NCI-H526 (cell line): ENCODE measurements at regions not wholly inside any gene's neighbourhood (a gene's known extent, or its start where the extent isn't known, plus 50 kb on each side); places are given as distances from the start of the nearest gene placed in this dataset.
"Not testable (repeated sequence)": the region's sequence is repeated elsewhere in the genome, so short reads cannot be mapped to it uniquely, and the experiment has no call there.

ENCODE experiments used
- DNase-seq, 2 experiments: peaks; one replicate each; lab custom pipeline; 2025; lab: John Stamatoyannopoulos, UW

DNA sequence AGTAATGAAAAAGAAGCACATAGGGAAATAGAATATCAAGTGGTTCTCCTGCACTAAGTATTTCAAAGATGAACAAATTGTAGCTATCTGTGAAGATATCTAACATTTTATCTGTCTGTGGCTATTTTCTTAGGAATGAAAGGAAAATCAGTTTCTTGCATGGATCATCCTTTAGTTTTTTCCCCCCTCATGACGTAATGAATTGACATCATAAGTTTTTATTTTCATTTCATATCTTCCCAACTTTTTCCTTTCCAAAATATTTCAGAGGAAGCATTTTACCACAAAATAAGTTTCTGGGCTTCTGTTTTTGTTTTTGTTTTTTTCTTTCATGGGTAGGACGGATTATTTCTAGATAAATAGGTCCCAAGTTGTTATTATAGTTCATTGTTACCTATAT lies 996.6 kb downstream of the TMEM121 start:
- DNase-seq = no peak

DNA sequence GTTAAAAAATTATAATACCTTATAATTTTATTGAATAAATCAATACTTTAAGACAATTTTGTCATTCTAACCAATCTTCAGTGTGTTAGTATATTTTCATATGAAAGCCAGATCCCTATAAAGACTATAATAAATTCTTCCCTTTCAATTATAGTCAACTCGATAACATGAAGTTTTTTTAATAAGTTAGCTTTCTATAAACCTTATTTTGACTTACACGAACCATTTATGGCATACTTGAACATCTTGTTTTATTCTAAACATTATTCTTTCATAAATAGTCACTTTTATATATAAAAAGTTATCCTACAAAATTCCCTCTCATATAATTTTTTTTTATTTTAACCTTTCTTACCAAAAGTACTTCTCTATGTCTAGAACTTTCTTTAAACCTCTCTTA lies 1002.3 kb downstream of the TMEM121 start:
- DNase-seq = no peak

DNA sequence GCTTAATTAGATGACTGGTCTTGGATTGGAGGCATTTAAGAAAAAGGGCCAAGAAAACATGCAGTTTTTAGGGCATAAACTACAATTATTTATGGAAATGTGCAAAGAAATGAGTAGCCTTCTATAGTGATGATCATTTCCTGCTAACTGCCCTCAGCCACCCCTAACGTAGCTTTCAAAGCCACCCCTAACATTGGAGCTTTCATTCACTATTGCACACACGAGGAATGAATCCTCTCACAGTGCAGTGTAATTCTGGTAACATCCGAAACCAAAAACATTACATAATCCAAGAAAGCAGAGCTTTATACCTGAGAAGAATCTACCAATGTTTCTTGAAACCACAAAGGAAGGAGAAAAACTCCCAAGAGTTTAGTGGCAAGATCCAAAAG lies 1003.6 kb downstream of the TMEM121 start:
- DNase-seq = no peak

DNA sequence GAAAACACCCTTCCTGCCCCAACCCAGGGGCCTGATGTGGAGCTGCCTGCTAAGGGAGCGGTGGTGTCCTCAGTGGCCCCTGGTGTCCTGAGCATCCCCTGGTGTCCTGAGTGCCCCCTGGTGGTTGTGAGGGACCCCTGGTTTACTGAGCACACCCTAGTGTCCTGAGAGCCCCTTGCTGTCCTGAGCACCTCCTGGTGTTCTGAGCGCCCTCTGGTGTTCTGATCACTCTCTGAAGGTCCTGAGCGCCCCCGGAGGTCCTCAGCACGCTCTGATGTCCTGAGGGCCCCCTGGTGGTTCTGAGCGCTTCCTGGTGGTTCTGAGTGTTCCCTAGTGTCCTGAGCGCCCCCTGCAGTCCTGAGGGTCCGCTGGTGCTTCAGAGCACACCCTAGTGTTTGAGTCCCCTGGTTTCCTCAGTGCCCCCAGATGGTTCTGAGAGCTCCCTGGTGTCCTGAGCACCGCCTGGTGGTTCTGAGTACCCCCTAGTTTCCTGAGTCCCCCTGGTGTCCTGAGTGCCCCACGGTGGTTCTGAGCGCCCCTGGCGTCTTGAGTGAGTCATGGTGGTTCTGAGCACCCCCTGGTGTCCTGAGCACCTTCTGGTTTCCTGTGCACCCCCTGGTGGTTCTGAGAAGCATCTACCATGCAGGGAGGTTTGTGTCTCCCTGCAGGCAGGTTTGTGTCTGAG lies 1004.2 kb downstream of the TMEM121 start:
- DNase-seq = peak; percentile 30 to 31

DNA sequence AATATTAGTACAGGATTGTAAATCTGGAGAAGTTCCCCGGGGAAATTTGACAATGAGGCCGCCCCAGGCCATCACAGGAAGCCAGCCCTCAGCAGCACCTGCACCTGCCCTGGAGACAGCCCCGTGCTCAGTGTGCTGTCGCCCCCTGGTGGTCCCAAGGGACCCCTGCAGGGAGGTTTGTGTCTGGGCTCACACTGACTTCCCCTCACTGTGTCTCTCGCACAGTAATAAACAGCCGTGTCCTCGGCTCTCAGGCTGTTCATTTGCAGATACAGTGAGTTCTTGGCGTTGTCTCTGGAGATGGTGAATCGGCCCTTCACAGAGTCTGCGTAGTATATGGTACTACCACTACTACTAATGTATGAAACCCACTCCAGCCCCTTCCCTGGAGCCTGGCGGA lies 1011.2 kb downstream of the TMEM121 start:
- peak in 1 of 2 experiments; percentile 70 for DNase-seq

DNA sequence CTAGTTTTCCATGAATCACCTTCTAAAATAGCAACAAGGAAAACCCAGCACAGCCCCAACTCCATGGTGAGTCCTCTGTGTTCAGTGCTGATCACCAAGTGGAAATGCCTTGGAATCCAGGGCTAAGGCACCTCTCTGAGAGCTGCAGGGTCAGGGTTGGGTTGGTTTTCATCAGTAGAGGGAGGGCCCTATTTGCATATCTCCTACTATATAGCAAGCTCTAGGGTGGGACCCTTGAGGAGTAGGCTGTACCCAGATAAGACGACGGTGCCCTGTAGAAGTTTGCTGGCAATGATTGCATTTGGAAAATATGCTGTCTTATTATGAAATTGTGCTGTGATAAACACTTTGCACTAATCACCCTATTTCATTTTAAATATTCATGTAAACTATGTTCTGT lies 1011.8 kb downstream of the TMEM121 start:
- DNase-seq = peak in 1 of 2 experiments; percentile 57

DNA sequence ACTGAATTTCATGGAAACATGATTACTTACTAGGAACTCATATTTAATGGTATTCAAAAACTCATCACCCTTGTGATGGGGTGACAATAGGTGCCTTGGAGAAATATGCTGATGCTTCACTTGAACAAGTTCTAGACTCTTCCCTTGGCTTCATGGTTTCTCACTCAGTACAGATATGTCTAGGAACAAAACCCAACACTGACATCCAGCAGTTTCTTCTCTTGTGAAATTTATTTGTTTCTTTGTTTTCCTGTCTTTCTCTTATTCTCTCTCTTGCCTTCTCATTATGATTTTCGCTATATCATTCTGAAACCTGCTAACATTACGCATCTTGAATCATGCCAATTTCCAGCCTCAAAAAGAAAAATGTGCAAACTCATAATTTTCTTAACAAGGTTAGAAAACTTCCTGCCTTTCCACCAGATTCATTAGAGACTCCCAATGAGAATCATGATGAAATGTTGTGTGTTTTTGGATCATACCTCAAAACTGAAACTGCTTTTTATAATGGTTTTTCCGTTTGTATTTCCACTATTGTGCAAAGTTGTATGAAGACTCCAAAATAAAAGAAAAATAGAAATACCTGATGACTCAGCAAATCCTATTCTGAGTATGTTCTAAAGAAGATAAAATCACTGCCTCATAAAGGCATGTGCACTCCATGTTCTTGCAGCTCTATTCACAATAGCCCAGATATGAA lies 1021.5 kb downstream of the TMEM121 start:
- no peak for DNase-seq

DNA sequence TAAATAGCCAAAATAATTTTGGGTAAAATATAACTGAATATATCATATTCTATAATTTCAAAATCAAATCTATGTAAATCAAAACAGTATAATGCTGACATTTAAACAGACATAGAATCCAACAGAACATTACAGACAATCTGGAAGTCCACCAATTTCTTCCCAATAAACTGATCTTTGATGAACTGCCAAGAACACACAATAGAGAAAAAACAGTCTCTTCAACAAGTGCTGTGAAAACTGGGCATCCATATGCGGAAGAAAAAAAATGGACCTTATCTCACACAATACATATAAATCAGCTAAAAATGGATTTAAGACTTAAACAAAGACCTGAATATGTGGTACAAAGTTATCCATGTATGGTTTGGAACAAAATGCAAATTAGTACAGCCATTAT lies 1022.7 kb downstream of the TMEM121 start:
- DNase-seq = no peak

DNA sequence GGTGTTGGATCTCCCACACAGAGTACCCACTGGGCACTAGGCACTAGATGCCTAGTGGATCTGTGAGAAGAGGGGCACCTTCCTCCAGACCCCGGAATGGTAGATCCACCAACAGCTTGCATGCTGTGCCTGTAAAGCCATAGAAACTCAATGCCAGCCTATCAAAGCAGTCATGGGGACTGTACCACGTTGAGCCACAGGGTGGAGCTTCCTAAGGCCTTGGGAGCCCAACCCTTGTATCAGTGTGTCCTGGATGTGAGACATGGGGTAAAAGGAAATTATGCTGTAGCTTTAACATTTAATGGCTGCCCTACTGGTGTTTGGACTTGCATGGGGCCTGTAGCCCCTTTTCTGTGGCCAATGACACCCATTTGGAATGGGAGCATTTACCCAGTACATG lies 1024.9 kb downstream of the TMEM121 start:
- peak in 1 of 2 experiments; percentile 57 for DNase-seq

DNA sequence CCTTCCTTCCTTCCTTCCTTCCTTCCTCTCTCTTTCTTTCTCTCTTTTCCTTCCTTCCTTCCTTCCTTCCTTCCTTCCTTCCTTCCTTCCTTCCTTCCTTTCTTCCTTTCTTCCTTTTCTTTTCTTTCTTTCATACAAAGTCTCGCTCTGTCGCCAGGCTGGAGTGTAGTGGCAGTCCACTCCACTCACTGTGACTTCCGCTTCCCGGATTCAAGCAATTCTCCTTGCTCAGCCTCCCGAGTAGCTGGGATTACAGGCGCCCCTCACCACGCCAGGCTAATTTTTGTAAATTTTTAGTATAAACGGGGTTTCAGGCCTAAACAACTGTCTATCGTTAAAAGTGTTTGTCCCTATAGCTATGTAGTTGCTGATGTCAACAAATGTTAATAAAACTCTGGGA lies 1029.8 kb downstream of the TMEM121 start:
- not testable (repeated sequence) for DNase-seq

DNA sequence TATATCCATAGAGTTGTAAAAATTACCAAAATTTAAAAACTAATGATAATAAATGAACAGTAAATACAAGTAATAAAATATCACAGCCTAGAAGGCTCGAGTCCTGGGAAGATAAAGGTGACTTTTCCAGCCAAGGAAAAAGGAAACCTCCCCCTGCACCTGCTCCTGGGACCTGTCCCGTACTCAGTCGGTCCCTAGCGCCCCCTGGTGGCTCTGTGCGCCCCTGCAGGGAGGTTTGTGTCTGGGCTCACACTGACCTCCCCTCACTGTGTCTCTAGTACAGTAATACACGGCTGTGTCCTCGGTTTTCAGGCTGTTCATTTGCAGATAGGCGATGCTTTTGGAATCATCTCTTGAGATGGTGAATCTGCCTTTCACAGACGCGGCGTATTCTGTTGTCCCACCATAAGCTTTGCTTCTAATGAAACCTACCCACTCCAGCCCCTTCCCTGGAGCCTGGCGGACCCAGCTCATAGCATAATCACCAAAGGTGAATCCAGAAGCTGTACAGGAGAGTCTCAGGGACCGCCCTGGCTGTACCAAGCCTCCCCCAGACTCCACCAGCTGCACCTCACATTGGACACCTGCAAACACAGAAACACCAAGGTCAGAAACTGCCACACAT lies 1030.4 kb downstream of the TMEM121 start:
- peak; percentile 80 to 93 for DNase-seq

DNA sequence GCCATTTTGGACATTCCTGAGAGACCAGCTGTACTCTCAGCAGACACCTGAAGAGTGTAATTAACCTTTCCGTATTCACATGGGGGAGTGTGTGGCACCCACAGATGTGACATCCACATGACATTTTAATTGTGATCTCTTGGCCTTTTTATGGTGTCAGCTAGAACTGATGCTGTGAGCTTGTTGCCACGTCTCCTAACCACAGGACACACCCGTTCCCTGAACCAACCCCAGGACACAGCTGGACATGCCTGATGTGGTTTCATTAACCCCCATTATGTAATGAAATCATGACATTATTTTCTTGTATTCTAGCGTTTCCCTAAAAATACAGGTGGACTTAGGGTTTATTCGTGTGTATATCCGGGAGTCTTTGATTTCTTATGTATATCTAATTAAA lies 1036.1 kb downstream of the TMEM121 start:
- DNase-seq = no peak

DNA sequence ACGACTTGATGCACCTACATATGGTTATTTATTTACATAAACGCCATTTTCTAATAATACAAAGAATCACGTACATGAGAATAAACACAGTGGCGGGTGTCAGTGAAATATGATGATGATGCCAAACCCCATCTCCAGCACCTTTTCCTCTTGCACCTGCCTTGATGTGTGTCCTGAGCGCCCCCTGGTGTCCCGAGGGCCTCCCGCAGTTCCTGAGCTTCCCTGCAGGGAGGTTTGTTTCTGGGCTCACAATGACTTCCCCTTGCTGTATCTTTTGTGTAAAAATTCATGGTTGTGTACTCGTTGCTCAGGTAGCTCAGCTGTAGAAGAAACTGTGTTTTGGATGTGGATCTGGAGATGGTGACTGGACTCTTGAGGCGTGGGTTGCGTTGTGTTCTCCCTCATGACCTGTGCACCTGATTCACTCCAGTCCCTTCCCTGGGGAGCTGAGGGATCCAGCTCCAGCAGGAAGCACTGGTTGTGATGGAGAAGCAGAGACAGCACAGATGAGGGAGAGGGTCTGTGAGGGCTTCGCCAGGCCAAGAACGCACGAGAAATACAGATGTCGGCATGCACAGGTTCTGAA lies 1037.8 kb downstream of the TMEM121 start:
- peak; percentile 51 to 82 for DNase-seq

DNA sequence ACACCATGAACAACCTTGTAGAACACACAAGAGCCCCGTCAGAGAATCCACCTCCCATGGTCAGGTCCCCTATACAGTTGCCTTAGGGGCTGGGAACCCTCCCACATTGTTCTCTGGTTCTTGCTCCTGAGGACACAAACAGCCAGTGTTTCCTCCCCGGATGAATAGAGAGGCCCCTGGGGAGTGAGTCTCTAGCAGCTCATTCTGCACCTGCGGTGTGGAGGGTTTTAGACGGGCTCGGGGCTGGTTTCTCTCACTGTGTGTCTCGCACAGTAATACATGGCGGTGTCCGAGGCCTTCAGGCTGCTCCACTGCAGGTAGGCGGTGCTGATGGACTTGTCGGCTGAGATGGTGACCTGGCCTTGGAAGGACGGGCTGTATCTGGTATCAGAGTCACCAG lies 1052.1 kb downstream of the TMEM121 start:
- peak in 1 of 2 experiments; percentile 56 for DNase-seq

DNA sequence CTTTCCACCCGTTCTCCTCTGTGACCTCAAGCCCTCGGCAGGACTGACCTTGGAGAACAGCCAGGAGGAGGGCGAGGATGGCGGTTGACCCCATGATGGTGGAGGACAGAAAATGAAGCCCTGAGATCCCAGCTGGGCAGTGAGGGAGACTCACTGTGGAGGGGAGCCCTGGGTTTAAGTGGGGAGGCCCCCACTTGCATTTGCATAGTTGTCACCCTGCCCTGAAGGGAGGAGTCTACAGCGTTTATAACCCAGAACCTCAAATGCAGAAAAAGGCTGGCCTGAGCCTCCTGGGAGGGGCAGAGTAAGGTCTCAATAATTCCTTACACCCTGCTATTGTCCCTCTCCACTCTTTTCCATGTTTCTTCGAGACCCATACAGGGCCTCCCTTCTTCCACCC lies 1052.7 kb downstream of the TMEM121 start:
- no peak for DNase-seq

DNA sequence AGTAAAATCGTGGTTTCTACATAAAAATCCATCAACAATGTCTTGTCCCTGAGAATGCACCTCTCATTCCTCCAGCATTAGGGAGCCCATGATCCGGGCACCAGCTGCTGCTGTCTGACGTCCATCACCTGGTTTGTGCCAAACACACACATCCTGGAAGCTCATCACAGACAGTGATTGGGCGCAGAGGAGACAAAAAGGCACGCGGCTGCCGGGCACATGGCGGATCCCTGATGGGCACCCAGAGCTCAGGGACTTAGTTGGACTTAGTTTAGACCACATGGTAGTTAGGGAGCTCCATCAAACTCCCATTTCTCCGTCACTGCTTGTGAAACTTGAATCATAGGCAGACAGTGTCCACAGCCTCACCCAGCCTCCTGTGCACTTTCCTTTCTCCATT lies 1059.3 kb downstream of the TMEM121 start:
- no peak for DNase-seq

DNA sequence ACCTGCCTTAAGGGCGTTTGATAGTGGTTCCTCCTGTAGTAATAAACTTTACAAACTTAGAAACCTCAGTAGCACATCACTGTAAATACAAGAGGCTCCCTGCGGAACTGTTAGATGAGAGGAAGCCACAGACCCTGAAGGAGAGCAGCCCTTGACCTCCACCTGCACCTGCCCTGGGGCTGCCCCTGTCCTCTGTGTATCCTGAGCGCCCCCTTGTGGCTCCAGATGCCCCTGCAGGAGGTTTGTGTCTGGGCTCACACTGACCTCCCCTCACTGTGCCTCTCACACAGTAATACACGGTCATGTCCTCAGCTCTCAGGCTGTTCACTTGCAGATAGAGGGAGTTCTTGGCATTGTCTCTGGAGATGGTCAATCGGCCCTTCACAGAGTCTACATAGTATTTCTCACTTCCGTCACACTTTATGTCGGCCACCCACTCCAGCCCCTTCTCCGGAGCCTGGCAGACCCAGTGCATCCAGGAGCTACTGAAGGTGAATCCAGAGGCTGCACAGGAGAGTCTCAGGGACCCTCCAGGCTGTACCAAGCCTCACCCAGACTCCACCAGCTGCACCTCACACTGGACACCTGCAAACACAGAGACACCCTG lies 1059.8 kb downstream of the TMEM121 start:
- peak in 1 of 2 experiments; percentile 82 for DNase-seq

DNA sequence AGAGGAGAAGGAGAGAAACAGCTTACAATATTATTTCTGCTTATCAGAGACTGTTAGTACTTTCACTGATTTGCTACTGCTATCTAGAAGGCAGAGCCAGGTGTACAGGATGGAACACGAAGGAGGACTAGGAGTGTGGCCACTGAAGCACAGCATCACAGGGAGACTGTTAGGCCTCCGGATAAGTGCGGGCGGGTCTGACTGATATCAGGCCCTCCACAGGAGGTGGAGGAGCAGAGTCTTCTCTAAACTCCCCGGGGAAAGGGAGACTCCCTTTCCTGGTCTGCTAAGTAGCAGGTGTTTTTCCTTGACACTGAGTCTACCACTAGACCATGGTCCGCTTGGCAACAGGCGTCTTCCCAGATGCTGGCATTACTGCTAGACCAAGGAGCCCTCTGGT lies 1065.2 kb downstream of the TMEM121 start:
- DNase-seq = not testable (repeated sequence)

DNA sequence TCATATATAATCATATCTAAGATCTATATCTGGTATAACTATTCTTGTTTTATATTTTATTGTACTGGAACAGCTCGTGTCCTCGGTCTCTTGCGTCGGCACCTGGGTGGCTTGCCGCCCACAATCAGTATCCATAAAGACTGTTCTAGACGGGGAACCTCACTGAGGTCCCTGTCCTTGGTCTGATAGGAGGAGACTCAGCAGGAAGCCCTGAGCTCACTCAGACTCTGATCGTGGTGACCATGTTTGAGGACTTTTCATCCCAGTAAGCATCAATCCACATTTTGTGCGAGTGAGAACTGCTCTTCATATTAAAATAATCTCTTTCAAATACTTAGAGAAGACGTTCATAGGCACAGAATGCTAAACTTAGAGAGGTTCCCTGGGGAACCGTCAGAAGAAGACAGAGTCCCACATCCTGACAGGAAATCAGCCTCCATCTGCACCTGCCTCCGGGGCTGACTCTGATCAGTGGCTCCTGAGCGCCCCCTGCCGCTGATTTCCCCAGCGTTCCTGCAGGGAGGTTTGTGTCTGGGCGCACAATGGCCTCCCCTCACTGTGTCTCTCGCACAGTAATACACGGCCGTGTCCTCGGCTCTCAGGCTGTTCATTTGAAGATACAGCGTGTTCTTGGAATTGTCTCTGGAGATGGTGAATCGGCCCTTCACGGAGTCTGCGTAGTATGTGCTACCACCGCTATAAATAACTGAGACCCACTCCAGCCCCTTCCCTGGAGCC lies 1065.9 kb downstream of the TMEM121 start:
- DNase-seq = peak in 1 of 2 experiments; percentile 43

DNA sequence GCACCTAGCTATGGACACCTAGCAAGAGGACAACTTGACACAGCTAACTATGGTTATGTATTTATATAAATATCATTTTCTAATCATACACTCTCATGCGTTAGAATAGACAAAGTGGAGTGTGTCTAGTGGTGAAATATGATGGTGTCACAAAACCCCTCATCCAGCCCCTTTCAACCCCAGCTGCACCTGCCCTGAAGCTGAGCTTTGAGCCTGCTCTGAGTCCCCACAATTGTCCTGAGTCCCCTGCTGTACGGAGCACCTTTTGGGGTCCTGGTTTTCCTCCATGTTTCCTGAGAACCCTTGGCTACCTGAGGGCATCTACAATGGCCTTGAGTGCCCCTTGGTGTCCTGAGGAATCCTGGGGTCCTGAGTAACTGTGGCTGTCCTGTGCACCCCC lies 1072.8 kb downstream of the TMEM121 start:
- no peak for DNase-seq

DNA sequence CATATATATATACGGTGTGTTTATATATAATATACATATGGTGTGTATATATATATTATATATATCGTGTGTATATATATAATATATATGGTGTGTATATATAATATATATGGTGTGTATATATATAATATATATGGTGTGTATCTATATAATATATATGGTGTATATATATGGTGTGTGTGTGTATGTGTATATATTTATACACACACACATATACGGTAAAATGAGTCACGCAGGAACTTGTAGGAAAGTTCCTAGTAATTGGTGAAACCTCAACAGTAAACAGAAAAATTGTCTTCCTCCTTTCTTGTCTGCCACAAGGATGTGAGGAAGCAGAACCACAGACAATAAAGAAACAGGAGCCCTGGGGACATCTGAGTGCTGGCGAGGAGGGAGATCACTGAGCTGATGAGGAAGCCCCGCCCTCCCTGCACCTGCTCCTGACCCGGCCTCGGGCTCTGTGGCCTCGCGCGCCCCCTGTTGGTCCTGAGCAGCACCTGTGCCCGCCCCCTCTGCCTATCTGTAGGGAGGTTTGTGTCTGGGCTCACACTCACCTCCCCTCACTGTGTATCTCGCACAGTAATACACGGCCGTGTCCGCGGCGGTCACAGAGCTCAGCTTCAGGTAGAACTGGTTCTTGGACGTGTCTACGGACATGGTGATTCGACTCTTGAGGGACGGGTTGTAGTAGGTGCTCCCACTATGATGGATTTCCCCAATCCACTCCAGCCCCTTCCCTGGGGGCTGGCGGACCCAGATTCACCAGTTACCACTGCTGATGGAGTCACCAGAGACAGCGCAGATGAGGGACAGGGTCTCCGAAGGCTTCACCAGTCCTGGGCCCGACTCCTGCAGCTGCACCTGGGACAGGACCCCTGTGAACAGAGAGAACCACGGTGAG lies 1079.4 kb downstream of the TMEM121 start:
- DNase-seq = peak; percentile 72 to 95
